ENCODE measurements at regions not wholly inside any gene's neighbourhood (a gene's known extent, or its start where the extent isn't known, plus 50 kb on each side); places are given as distances from the start of the nearest gene placed in this dataset.

GRCh38 chr4:38531141-38531727, 132.8 kb upstream of the KLF3 start:
- Histone ChIP-seq H4K8ac (ENCODE audit: extremely low read depth, insufficient read depth, low read length) (no peak overlapping the region), H2AFZ (ENCODE audit: low read length) (no peak overlapping the region), H3K9ac (replicated peaks in 1 of 4; ENCODE audit: extremely low read depth in 1 of 4, low read depth in 3 of 4, low read length in 3 of 4) (no peak overlapping the region), H3K23me2 (ENCODE audit: low read depth, low read length) (no peaks in the 10 kb centered on the region), H4K91ac (replicated peaks; ENCODE audit: insufficient read length, low read length) (no peak overlapping the region), H3K9me3 (ENCODE audit: insufficient read depth in 2 of 2, low read depth in 1 of 2, low read length in 1 of 2) (no peaks in the 10 kb centered on the region), H3K79me2 (ENCODE audit: control insufficient read depth in 1 of 2, insufficient read depth in 2 of 2, low read length in 2 of 2) (no peaks in the 10 kb centered on the region), H3K36me3 (ENCODE audit: control insufficient read depth in 2 of 4, insufficient read depth in 4 of 4, low read length in 3 of 4) (no peaks in the 10 kb centered on the region), H3K14ac (ENCODE audit: insufficient read length) (no peak overlapping the region), H2BK20ac (ENCODE audit: low read length) (no peak overlapping the region), H3K79me1 (ENCODE audit: low read depth, low read length) (no peaks in the 10 kb centered on the region), H4K20me1 (replicated peaks in 1 of 2; ENCODE audit: control insufficient read depth in 1 of 2, insufficient read depth in 2 of 2, low read length in 2 of 2) (no peaks in the 10 kb centered on the region), H3K4me1 (replicated peaks in 1 of 4; ENCODE audit: control insufficient read depth in 3 of 4, insufficient read depth in 4 of 4, low read length in 3 of 4) (0 out of 7 replicates have a peak, but pooled peaks cover 0 to 2% (median 0%) of the 10 kb centered on the region in 4 experiments), H3K27me3 (replicated peaks in 1 of 4; ENCODE audit: control insufficient read depth in 3 of 4, extremely low read depth in 1 of 4, insufficient read depth in 3 of 4, low read length in 3 of 4) (no peaks in the 10 kb centered on the region), H3K18ac (ENCODE audit: extremely low read depth, low read length) (no peak overlapping the region), H3K27ac (ENCODE audit: low read depth, low read length) (no peak overlapping the region), H2BK120ac (replicated peaks; ENCODE audit: low read depth, low read length) (no peak overlapping the region), H3K4ac (replicated peaks; ENCODE audit: insufficient read length, low read depth, low read length) (no peak overlapping the region), H3K4me3 (ENCODE audit: extremely low read depth in 1 of 4, insufficient read depth in 2 of 4, low read depth in 3 of 4, low read length in 4 of 4) (no peak overlapping the region), H2BK5ac (ENCODE audit: low read depth, low read length) (no peak overlapping the region), H3K56ac (replicated peaks; ENCODE audit: insufficient read length, low read depth, low read length) (no peak overlapping the region), H2BK15ac (ENCODE audit: low read length) (no peak overlapping the region), H4K5ac (ENCODE audit: insufficient read length, low read depth, low read length) (no peak overlapping the region), H2AK5ac (ENCODE audit: low read depth, low read length) (no peak overlapping the region), H3K4me2 (ENCODE audit: insufficient read depth in 1 of 2, low read depth in 2 of 2, low read length in 2 of 2) (no peak overlapping the region), H2BK12ac (ENCODE audit: low read depth, low read length) (no peak overlapping the region), H3K23ac (ENCODE audit: insufficient read length) (no peak overlapping the region)
- WGBS, 2 experiments (ENCODE audit: extremely low coverage in 1 of 2, insufficient coverage in 1 of 2, insufficient read length in 1 of 2, insufficient replicate concordance in 2 of 2, low coverage in 1 of 2, low lambda C conversion rate in 2 of 2, missing lambda C conversion rate in 1 of 2) = 69% methylated on average over 5 of the region's 5 CpGs; no CpG with 5 or more reads in 1 of the 2 experiments
- no peak for FAIRE-seq
- no peak for DNase-seq (ENCODE audit: low read depth in 1 of 2, low spot score in 2 of 2)
- ChIA-PET CTCF (ENCODE audit: partially characterized antibody) (interaction anchor here (0.7 to 0.8 kb wide), 2 partner anchors 221 to 351 kb away, joined by 3 to 4 read pairs; no protein-coding TSS in a partner anchor), POLR2A (ENCODE audit: partially characterized antibody) (interaction anchor here (1.0 kb wide), 1 partner anchor 180 kb away, joined by 3 read pairs; no protein-coding TSS in a partner anchor)
- TF ChIP-seq FOSL1 (IDR thresholded peaks at IDR 0.05; ENCODE audit: insufficient read depth, low read depth, low read length) (no peak), CHD1 (IDR thresholded peaks at IDR 0.05; ENCODE audit: low read depth, low read length) (no peak), EGR1 (IDR thresholded peaks at IDR 0.05; ENCODE audit: borderline replicate concordance, low read depth, low read length) (no peak), E2F6 (IDR thresholded peaks at IDR 0.05) (no peak), TBP (IDR thresholded peaks at IDR 0.05; ENCODE audit: low read depth, low read length) (no peak), BACH1 (IDR thresholded peaks at IDR 0.05; ENCODE audit: low read length) (no peak), SIX5 (IDR thresholded peaks at IDR 0.05; ENCODE audit: low read depth, low read length) (no peak), KDM1A (IDR thresholded peaks at IDR 0.05; ENCODE audit: borderline replicate concordance, low read length) (no peak), BCL11A (IDR thresholded peaks at IDR 0.05; ENCODE audit: low read depth in 2 of 2, low read length in 2 of 2) (no peak), KDM5A (IDR thresholded peaks at IDR 0.05; ENCODE audit: low read length) (no peak), NANOG (IDR thresholded peaks at IDR 0.05; ENCODE audit: insufficient read depth, low read depth, low read length, poor library complexity, severe bottlenecking) (no peak), YY1 (IDR thresholded peaks at IDR 0.05; ENCODE audit: low read depth, low read length) (no peak)
- TF ChIP-seq, protein P1, sequence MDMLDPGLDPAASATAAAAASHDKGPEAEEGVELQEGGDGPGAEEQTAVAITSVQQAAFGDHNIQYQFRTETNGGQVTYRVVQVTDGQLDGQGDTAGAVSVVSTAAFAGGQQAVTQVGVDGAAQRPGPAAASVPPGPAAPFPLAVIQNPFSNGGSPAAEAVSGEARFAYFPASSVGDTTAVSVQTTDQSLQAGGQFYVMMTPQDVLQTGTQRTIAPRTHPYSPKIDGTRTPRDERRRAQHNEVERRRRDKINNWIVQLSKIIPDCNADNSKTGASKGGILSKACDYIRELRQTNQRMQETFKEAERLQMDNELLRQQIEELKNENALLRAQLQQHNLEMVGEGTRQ (IDR thresholded peaks at IDR 0.05; ENCODE audit: low read length) = no peak
